Lung (tissue), 11 donors: ENCODE measurements at regions not wholly inside any gene's neighbourhood (a gene's known extent, or its start where the extent isn't known, plus 50 kb on each side); places are given as distances from the start of the nearest gene placed in this dataset.
A peak's percentile ranks its signal among the peaks of the same experiment; 100 is the strongest.

Source experiments
- ATAC-seq: fragments of 200-7000 bp; cut with Tn5 transposase; one replicate; pipeline ENCODE4 v1.9.1; 2020; ENCODE audit warnings: moderate number of reproducible peaks; ENCODE audit not compliant: insufficient read depth, low FRiP score
- DNase-seq, 3 donors: peaks; one replicate each; pipeline ENCODE4 v3.0.0-alpha.2; 2013 to 2017
- H3K27ac ChIP-seq, 2 donors: one replicate each; pipeline ENCODE4 v1.5.1; 2013; ENCODE audit warnings: mild to moderate bottlenecking in 2 of 2, moderate library complexity in 2 of 2, control low read depth in 1 of 2, inconsistent platforms in 1 of 2, low read depth in 1 of 2, low read length in 1 of 2
- H3K27me3 ChIP-seq, 3 donors: one replicate each; pipeline ENCODE4 v1.5.1; 2013; ENCODE audit warnings: low read length in 2 of 3; ENCODE audit not compliant: control insufficient read depth in 3 of 3, insufficient read depth in 3 of 3
- H3K36me3 ChIP-seq, 4 donors: one replicate each; pipeline ENCODE4 v1.5.1; 2013; ENCODE audit warnings: low read length in 4 of 4, mild to moderate bottlenecking in 1 of 4, moderate library complexity in 1 of 4; ENCODE audit not compliant: control insufficient read depth in 4 of 4, insufficient read depth in 4 of 4
- H3K4me1 ChIP-seq, 5 donors: one replicate each; pipeline ENCODE4 v1.5.1; 2013; ENCODE audit warnings: low read length in 5 of 5, mild to moderate bottlenecking in 2 of 5, moderate library complexity in 1 of 5; ENCODE audit not compliant: control insufficient read depth in 5 of 5, insufficient read depth in 5 of 5
- H3K4me3 ChIP-seq: one replicate; pipeline ENCODE4 v1.5.1; 2013; ENCODE audit warnings: mild to moderate bottlenecking, control low read depth, moderate library complexity
- H3K9ac ChIP-seq, 2 donors: one replicate each; pipeline ENCODE4 v1.5.1; 2013; ENCODE audit warnings: low read length in 2 of 2, control low read depth in 1 of 2; ENCODE audit not compliant: insufficient read depth in 1 of 2
- H3K9me3 ChIP-seq, 4 donors: one replicate each; pipeline ENCODE4 v1.5.1; 2013; ENCODE audit warnings: low read length in 3 of 4, mild to moderate bottlenecking in 1 of 4, moderate library complexity in 1 of 4; ENCODE audit not compliant: control insufficient read depth in 4 of 4, insufficient read depth in 3 of 4
- CTCF ChIP-seq: IDR thresholded peaks from 2 replicates; pipeline ENCODE4 v1.5.1; 2012; ENCODE audit warnings: mild to moderate bottlenecking; ENCODE audit errors: control extremely low read depth, extremely low read depth
- WGBS, 2 donors: extraction: QIAGEN DNeasy Blood & Tissue Kit; methylation state at CpG; one replicate each; pipeline ENCODE4 v1.1.7; 2013; 5-methylcytosine and 5-hydroxymethylcytosine counted together
- donor health status: control.
- donor health status: control.
- donor health status: Bipolar disorder and iron deficiency.
- donor health status: healthy.
- donor health status: DM: yes; HTN: yes; CAD: no.

- no peak for DNase-seq
- no peaks in the 10 kb centered on the region for H3K9me3 ChIP-seq
- H3K9ac ChIP-seq = no peak overlapping the region
- no peak for ATAC-seq
- TF ChIP-seq CTCF = no peak
- H3K4me1 ChIP-seq = no peaks in the 10 kb centered on the region
- H3K4me3 ChIP-seq = no peak overlapping the region
- no peaks in the 10 kb centered on the region for H3K27me3 ChIP-seq
- H3K36me3 ChIP-seq = no peaks in the 10 kb centered on the region
- WGBS, 2 donors = 95 to 96% methylated on average over 4 of the region's 4 CpGs
- H3K27ac ChIP-seq = no peak overlapping the region
Observed at GRCh38 chr3:31137718-31138465, 243.4 kb upstream of the GADL1 start.

GRCh38 chr3:31140470-31140869 lies 246.0 kb upstream of the GADL1 start:
- no peaks in the 10 kb centered on the region for H3K36me3 ChIP-seq
- DNase-seq = no peak
- H3K27ac ChIP-seq = no peak overlapping the region
- H3K4me3 ChIP-seq = no peak overlapping the region
- H3K9ac ChIP-seq = no peak overlapping the region
- TF ChIP-seq CTCF = no peak
- H3K27me3 ChIP-seq = no peaks in the 10 kb centered on the region
- no peaks in the 10 kb centered on the region for H3K4me1 ChIP-seq
- H3K9me3 ChIP-seq = no peaks in the 10 kb centered on the region
- no peak for ATAC-seq

- H3K36me3 ChIP-seq = no peaks in the 10 kb centered on the region
- H3K9ac ChIP-seq = no peak overlapping the region
- no peaks in the 10 kb centered on the region for H3K4me1 ChIP-seq
- H3K27ac ChIP-seq = no peak overlapping the region
- DNase-seq = peak in 2 of 3 donors; percentile 24 to 43
- no peak for ATAC-seq
- peaks cover 0 to 1% (median 0%) of the 10 kb centered on the region in 4 donors for H3K9me3 ChIP-seq
- no peaks in the 10 kb centered on the region for H3K27me3 ChIP-seq
- H3K4me3 ChIP-seq = no peak overlapping the region
- no peak for TF ChIP-seq CTCF
Observed at GRCh38 chr3:31142139-31142538, 247.7 kb upstream of the GADL1 start.

- H3K4me3 ChIP-seq = no peak overlapping the region
- no peaks in the 10 kb centered on the region for H3K36me3 ChIP-seq
- 88 to 93% methylated on average over 3 of the region's 3 CpGs for WGBS, 2 donors
- ATAC-seq (no peak), DNase-seq (no peak)
- no peak for TF ChIP-seq CTCF
- H3K27ac ChIP-seq = no peak overlapping the region
- no peak overlapping the region for H3K9ac ChIP-seq
- no peaks in the 10 kb centered on the region for H3K27me3 ChIP-seq
- peaks cover 0 to 5% (median 0%) of the 10 kb centered on the region in 4 donors for H3K9me3 ChIP-seq
- H3K4me1 ChIP-seq = no peaks in the 10 kb centered on the region
Observed at GRCh38 chr3:31142543-31142942, 248.1 kb upstream of the GADL1 start.
